Smooth muscle cell of the brain vasculature (primary cell): ENCODE measurements at regions not wholly inside any gene's neighbourhood (a gene's known extent, or its start where the extent isn't known, plus 50 kb on each side); places are given as distances from the start of the nearest gene placed in this dataset.
"Not testable (repeated sequence)": the region's sequence is repeated elsewhere in the genome, so short reads cannot be mapped to it uniquely, and the experiment has no call there.

Experiments
- DNase-seq: peaks from one replicate; pipeline ENCODE4 v3.0.0-alpha.2; 2012; ENCODE audit warnings: low read depth, low spot score

- DNase-seq = no peak
Observed at GRCh38 chr6:122248844-122249243, 150.6 kb upstream of the HSF2 start.

DNA sequence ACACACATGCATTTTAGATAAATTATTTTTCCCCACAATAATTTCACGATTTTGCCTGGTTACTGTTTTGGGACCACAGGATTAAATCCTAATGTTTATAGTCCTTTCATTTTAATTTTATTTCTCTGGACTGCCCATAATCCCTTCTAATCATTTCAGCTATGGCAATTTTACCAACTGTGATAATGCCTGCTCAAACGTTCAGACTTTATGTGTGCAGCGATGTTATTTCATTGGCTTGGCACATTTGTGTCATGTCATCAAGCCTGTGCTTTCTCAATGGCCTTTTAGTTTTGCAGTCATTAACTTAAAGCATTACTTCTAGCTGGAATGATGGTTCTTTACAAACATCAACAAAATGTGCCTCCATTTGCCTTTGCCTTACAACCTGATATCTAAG lies 140.6 kb upstream of the HSF2 start:
- DNase-seq = no peak

- DNase-seq = peak; percentile 18
Observed at GRCh38 chr6:122264557-122264956, 134.9 kb upstream of the HSF2 start.

DNA sequence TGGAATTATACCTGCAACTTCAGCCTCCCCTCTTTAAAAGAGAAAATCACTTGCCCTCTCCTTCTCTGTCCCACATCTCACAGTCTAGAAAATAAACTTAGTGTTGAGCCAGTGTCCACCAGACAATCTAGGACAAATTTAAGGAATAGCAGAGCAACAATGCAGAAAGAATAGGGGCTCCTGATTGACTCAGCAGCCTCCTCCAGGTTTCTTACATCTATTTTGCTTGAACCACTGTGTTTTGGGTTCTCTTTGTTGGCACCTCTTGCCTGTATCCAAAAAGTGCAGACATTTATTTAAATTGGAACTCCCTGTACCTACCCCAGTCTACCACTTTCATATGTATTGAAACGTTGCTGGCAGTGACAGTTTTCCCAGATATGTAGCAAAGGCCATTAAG lies 133.7 kb upstream of the HSF2 start:
- DNase-seq = no peak

- no peak for DNase-seq
Observed at GRCh38 chr6:122268394-122268793, 131.1 kb upstream of the HSF2 start.

GRCh38 chr6:122276637-122277036 lies 122.8 kb upstream of the HSF2 start:
- no peak for DNase-seq

DNA sequence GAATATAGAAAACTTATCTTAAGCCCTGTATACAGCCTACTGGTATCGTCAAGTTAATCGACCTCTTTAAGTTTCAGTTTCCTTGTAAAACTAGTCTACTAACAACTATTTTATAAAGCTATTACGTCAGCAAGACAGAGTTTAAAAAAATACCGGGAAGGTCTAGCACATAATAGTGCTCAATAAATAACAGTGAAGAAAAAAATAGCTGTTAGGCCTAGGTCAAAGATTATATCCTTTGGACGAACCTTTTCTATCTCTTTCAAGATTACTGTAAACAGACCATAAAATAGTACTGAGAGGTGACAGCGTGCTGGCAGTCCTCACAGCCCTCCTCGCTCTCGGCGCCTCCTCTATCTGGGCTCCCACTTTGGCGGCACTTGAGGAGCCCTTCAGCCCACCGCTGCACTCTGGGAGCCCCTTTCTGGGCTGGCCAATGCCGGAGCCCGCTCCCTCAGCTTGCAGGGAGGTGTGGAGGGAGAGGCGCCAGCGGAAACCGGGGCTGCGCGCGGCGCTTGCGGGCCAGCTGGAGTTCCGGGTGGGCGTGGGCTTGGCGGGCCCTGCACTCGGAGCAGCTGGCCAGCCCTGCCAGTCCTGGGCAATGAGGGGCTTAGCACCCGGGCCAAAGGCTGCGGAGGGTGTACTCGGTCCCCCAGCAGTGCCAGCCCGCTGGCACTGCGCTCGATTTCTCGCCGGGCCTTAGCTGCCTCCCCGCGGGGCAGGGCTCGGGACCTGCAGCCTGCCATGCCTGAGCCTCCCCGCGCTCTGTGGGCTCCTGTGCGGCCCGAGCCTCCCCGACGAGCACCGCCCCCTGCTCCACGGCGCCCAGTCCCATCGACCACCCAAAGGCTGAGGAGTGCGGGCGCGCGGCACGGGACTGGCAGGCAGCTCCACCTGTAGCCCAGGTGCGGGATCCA lies 119.1 kb upstream of the HSF2 start:
- DNase-seq = not testable (repeated sequence)

- DNase-seq = no peak
Observed at GRCh38 chr6:122283884-122284283, 115.6 kb upstream of the HSF2 start.

DNA sequence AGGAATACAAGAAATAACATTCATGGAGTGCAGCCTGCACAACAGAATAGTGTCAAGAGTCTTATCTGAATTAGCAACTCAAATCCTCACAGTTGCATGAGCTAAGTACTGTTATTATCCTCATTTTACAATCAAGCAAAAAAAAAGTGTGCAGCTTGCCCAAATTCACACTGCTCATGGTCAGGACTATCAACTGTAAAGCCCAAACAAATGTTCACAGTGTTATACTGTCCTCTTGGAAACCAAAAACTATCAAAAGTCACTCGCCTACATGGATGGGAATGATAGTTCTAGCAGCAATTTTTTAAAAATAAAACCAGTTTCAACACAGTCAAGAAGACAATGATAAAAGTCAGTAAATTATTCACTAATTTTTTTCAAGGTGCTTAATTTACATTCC lies 114.6 kb upstream of the HSF2 start:
- no peak for DNase-seq

DNA sequence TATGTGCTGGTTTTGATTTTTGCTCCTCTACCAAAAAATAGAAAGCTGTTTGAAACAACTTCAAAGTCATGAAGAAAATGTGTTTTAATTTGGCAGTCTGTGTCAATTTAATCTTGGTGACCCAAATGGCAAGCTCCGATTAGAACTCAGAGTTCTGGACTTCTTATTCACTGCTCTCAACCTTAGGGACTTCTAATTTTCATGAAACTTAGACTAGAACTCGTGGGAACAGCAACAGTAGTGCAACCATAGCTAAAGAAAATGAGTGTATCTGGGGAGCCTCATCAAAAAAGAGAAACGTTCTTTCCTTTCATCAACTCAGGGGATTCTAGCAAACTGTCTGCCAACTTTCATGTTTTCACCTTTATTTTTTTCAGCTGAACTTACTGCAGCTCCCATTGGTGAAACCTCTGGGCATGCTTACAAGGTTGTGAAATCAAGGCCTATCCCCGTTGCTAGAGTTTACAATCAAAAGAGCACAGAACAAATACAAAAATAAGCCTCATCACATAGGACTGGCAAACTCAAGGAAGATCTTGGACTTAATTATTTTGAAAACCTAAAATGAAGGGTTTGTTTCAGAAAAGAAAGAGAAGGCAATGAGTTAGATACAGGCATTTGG lies 114.0 kb upstream of the HSF2 start:
- DNase-seq = no peak

DNA sequence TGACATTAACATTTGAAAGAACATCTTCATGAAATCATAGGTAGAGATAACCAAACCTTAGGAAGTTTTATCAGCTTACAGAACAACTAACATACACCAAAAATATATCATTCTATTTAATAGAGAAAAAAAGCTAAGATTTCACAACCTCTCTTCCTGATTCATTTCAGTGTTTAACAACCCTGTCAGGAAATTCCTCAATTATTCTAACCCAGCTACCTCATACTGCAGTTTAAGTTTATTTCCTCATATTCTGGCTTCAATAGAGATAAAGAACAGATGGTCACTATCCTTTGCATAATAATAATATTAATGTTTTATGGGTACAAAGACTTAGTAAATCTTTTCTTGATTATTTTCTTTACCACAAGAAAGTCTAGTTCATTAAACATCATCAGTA lies 112.9 kb upstream of the HSF2 start:
- no peak for DNase-seq

GRCh38 chr6:122289762-122290539 lies 109.5 kb upstream of the HSF2 start:
- no peak for DNase-seq

- DNase-seq = no peak
Observed at GRCh38 chr6:122297010-122297409, 102.4 kb upstream of the HSF2 start.

GRCh38 chr6:122302067-122302466 lies 97.4 kb upstream of the HSF2 start:
- DNase-seq = no peak

GRCh38 chr6:122307577-122307976 lies 91.9 kb upstream of the HSF2 start:
- no peak for DNase-seq

DNA sequence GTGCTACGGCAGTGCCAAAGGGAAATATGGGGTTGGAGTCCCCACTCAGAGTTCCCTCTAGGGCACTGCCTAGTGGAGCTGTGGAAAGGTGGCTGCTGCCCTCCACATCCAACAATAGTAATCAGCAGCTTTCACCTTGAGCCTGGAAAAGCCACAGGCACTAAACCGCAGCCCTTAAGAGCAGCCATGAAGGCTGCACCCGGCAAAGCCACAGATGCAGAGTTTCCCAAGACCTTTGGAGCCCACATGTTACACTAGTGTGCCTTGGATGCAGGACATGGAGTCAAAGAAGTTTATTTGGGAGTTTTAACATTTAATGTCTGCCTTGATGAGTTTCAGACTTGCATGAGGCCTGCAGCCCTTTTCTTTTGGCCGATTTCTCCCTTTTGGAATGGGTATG lies 91.4 kb upstream of the HSF2 start:
- DNase-seq = no peak

- no peak for DNase-seq
Observed at GRCh38 chr6:122315842-122316241, 83.6 kb upstream of the HSF2 start.

DNA sequence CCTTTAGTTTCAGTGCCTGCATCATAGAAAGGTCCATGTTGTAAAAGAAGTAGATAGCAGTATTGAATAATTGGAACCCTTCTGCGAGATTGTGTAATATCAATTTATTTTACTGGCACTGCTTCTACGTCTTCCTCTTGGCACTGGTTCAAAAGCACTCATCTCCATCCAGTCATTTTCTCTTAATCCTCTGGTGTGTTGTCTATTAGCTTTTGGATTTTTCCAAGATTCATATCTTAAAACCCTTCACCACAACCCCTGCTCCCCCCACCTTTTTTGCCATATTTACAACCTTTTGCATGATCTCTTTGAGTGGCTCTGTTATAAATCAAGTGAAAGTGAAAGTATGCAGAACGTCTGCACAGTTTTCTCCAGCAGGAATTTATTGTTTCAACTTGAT lies 76.6 kb upstream of the HSF2 start:
- DNase-seq = no peak

DNA sequence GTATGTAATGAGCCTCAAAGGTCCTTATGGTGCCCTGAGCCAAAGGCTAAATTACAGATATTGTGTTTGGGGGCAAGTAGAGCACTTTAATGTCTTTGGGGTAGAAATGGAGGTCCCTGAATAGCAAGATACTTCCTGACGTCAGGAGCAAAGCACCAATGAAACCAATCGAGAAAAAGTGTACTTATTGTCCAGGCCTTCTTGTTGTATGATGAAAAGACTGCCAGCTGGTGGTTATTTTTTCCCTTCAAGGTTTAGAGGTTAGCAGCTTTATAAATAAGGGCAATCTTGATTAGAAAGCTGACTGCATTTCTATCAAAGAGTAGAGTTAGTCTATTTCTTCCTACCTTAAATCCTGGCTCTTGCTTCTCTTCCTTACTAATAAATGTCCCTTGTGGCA lies 76.1 kb upstream of the HSF2 start:
- DNase-seq = no peak

DNA sequence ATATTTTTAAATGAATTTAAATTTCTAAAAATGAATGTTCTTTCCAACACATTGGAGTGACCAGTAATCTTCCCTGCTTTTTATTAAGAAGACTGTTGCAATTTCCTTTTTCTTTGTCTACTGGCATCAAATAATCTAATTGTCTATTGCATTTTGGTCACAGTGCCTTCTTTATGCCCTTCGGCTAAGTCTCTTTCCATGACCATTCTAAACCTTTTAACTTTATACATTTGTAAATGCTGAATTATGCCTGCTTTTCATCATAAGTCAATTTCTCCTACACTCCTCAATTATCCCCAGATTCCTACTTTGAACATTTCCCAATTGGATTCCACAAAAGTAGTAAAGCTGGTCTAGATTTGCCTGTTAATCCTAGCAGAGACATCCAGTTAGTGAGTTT lies 69.1 kb upstream of the HSF2 start:
- no peak for DNase-seq

GRCh38 chr6:122337645-122338044 lies 61.8 kb upstream of the HSF2 start:
- DNase-seq = no peak

DNA sequence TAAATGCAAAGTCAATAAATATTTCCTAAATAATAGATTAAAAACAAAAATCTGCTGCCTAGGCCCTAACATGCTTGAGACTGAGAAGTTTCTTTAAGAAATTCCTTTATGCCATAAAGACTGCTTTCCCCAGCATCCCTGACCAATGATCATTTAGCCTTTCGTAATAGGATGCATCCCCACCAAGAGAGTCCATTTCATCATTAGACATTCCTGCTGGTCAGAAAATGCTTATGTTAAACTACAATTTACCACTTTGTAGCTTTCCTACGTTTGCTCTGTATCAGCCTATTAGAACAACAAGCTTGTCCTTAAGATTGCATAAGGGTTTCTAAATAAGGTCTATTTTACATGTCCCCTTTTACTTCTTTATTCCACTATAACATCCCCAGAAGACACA lies 59.8 kb upstream of the HSF2 start:
- DNase-seq = no peak

DNA sequence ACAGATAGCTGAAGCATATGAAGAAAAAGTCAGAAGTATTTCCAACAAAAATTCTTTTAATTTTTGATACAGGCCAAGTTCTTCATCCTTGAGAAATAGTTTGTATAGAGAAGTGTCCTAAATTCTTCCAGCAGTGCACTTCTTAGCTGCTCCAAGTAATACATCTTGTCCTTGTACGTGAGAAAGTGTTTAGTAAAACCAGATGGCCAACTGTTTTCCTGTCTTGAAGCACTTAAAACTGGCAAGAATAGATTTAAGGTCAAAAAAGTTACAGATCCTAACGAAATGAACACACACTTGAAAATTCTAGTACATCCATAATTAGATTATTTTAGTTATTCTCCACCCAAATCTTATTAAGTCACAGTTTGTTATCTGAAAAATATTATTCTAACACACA lies 52.2 kb upstream of the HSF2 start:
- no peak for DNase-seq
